DMS 273 (cell line): ENCODE measurements at regions not wholly inside any gene's neighbourhood (a gene's known extent, or its start where the extent isn't known, plus 50 kb on each side); places are given as distances from the start of the nearest gene placed in this dataset.
"Not testable (repeated sequence)": the region's sequence is repeated elsewhere in the genome, so short reads cannot be mapped to it uniquely, and the experiment has no call there.

Experiments
- DNase-seq: peaks from one replicate; lab custom pipeline; 2025; ENCODE audit not compliant: unreplicated experiment; lab: John Stamatoyannopoulos, UW

DNA sequence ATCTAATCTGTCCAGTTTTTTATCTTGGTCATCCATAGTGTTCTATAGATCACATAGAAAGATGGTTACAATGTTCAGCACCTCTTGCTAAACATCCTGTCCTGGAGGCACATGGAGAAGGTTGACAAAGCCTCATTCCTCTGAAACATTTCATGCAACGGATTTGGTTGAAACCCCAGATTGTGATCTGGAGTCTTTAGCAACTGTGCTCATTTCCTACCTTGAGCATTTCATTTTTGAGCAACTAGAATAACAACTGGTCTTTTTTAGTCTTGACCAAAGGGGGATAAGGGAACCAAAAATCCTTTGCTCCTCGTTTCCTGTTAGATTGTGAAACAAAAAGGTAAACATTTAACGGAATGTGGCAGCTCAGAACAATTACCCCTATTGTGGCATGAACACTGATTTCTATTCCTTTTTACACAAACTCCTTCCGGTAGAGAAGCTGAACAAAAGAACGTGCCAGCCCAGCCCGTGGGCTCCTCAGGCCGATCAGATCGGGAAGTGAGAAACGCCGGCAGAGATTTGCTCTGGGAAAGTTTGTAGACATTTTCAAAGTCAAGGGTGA is 94.7 kb upstream of the ERRFI1 start:
- no peak for DNase-seq

DNA sequence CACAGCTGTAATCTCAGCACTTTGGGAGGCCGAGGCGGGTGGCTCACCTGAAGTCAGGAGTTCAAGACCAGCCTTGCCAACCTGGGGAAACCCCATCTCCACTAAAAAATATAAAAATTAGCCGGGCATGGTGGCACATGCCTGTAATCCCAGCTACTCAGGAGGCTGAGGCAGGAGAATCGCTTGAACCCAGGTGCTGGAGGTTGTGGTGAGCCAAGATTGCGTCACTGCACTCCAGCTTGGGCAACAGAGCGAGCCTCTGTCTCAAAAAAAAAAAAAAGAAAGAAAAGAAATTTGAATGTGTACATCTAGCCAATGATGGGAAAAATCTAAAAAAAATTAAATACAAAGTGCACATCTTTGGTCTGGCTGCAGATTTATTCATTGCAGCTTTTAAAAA is 92.6 kb upstream of the ERRFI1 start:
- DNase-seq: not testable (repeated sequence)

DNA sequence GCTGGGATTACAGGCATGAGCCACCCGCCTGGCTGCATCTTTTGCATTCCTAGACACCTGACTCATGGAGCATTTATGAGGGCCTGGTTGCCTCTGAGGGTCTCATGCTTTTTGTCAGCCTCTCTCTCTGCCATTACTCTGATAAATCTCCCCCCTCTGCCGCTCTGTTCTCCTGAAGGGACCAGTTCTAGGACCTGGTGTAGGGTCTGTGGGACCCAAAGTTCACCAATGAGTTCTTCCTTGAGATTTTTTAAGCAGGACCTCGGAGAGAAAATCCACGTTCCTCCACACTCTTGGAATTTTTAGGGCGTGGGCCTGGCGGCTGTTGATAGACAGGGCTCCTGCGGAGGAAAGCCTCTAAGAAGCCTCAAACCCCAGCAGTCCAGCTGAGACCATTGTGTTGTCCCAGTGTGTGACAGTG is 91.9 kb upstream of the ERRFI1 start:
- DNase-seq: no peak

DNA sequence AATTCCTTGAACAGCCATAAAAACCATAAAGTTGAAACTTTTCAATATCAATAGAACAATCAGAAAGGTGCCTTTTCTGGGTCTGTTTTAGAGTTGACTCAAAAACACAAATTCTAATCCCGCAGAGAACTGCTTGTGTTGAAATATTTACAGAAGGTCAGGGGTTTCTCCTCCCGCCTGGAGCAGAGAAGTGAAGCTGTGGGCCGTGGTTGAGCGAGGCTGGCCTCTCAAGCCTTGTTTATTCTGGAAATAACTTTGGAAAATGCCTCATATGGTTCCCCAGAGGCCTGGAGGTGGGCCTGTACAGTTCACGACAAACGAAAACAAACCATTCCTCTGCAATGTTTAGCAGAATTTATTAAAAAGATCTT is 90.8 kb upstream of the ERRFI1 start:
- no peak for DNase-seq

DNA sequence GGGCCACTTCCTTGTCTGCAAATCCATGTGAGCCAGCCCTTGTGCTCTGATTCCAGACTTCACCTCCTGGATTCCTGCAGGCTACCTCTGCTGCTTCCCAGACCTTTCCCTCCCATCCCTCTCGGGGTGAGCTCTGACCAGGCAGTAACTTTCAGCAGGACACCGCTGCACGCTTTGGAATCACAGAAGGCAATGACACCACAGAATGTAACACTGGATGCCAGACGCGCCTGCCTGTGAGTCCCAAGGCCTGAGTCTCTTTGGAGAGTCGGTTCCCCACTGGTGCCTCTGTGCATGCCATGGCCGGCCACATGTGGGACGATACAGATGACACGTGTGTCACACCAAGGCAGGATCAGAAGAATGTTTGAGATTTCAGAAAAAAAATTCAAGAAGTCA is 89.7 kb upstream of the ERRFI1 start:
- DNase-seq: no peak

DNA sequence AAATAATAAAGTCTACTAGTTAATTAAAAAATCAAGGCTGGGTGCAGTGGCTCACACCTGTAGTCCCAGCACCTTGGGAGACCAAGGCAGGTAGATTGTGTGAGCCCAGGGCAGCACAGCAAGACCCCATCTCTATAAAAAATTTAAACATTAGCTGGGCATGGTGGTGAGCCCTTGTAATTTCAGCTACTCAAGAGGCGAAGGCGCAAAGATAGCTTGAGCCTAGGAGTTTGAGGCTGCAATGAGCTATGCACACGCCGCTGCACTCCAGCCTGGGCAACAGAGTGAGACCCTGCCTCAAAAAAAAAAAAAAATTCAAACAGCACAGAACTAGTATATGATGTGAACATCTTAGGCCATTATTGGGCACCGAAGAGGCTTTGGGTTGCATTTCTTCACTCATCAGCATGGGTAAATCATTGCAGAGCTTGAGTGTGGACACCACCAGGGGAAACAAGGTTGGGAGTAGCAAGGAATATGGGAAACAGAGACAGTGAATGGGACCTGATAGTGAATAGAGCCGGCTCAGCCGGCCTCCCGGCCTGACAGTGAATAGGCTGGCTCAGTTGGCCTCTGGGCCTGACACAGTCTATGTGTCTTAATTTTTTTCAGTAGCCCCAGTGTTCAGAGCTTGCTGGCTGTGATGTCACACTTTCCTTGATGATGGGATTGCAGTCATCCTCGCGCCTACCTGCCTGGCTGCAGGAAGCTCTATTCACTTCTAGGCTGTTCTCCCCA is 89.1 kb upstream of the ERRFI1 start:
- DNase-seq: no peak

DNA sequence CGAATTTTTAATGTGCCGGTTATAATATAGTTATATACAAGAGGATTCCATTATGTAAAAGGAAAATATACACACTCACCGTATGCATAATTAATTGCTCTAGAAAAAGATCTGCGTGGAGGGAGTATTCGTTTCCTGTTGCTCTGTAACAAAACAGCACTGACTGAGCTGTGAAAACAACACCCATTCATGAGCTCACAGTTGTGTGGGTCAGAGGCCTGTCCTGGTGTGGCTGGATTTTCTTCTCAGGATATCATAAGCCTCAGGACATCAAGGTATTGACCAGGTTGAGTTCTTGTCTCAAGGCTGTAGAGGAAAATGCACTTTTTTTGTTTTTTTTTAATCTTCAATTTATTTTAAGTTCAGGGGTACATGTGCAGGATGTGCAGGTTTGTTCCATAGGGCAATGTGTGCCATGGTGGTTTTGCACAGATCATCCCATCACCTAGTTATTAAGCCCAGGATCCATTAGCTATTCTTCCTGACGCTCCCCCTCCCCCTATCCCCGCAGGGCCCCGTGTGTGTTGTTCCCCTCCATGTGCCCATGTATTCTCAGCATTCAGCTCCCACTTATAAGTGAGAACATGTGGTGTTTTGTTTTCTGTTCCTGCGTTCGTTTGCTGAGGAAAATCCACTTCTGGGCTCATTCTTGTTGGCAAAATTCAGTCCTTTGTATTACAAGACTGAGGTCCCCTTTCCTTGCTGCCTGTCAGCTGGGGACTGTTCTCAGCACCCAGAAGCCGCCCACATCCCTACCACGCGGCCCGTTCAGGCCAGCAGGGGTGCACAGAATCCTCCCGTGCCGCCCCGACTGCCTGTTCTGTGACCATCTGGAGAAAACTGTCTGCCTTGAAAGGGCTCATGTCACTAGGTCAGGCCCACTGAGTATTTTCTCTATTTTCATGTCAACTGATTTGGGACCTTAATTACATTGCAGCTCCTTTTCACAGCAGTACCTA is 87.4 kb upstream of the ERRFI1 start:
- DNase-seq: peak; percentile 54

DNA sequence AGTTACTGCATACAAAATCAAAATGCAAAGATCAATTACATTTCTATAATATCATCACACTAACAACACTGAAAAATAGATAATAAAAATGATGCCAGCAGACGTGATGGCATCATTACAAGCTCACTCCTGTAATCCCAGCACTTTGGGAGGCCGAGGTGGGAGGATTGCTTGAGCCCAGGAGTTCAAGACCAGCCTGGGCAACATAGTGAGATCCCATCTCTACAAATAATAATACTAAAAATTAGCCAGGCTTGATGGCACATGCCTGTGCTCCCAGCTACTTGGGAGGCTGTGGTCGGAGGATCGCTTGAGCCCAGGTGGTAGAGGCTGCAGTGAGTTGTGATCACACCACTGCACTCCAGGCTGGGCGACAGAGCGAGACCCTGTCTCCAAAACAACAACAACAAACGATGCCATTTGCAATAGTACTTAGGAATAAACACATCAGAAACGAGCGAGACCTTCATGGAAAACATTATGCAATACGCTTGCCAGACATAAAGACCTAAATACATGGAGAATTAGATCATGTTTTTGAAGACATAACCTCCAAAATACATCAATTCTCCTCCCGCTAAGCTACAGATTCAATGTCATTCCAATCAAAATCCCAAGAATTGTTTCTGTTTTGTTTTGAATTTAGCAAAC is 86.6 kb upstream of the ERRFI1 start:
- no peak for DNase-seq

DNA sequence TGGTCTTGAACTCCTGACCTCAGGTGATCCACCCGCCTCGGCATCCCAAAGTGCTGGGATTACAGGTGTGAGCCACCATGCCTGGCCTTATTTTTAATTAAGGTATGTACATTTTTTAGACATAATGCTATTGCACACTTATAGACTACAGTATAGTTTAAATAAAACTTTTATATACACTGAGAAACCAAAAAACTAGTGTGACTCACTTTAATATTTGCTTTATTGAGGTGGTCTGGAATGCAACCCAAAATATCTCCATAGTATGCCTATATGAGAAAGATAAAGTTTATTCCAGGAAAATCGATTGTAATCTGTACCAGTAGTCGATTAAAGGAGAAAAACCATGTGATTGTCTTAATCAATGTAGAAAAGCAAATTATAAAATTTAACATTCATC is 85.5 kb upstream of the ERRFI1 start:
- DNase-seq: no peak

DNA sequence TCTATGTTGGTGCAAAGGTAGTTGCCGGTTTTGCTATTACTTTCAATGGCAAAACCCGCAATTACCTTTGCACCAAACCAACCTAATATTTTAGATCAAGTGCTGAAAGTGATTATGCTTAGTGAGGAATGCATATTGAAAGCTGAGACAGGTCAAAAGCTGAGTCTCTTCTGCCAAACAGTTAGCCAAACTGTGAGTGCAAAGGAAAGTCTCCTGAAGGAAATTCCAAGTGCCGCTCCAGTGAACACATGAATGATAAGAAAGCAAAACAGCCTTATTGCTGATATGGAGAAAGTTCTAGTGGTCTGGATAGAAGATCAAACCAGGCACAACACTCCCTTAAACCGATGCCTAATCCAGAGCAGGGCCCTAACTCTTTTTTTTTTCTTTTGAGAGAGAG is 83.1 kb upstream of the ERRFI1 start:
- no peak for DNase-seq

DNA sequence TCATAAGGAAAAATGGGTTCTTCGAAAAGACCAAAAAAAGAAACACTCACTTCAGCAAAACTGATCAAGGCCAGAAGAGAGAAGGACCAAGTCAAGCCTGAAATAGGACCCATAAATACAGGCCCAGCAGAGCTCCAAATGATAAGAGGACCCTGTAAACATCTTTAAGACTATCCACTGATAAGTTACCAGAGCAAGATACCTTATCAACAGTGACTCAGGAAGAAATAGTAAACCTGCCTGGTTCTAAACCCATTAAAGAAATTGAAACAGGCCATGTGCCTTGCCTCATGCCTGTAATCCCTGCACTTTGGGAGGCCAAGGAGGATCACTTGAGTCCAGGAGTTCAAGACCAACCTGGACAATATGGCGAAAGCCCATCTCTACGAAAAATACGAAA is 81.8 kb upstream of the ERRFI1 start:
- no peak for DNase-seq

DNA sequence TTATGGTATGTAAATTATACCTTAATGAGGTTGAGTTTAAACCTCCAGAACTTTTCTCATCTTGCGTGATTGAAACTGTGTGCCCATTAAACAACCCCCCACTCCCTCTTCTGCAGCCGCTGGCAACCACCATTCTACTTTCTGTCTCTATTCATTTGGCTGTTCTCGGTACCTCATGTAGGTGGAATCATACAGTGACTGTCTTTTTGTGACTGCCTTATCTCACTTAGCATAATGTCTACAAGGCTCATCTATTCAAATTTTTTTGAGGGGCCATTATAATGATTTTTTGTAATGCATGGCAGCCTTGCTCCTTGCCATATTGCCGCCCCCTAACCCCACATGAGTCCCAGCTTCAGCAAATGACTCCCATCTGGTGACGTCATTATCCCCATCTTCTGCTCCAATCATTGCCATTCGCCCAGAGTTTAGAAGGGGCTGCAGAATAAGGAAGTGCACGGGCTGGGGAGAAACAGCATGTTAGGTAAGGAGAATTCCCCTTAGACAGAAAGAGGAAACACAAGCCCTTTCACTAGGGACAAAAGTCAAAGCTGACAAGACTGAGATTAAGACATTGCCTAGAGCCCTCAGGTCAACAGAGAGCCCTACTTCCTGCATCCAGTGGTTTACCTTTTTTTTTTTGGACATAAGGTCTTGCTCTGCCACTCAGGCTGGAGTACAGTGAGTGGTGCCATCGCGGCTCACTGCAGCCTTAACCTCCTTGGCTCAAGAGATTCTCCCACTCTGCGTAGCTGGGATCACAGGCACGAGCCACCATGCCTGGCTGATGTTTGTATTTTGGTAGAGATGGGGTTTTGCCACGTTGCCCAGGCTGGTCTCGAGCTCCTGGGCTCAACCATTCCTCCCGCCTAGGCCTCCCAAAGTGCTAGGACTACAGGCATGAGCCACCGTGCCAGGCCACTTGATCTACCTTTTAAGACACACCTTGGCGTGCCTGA is 78.4 kb upstream of the ERRFI1 start:
- no peak for DNase-seq

DNA sequence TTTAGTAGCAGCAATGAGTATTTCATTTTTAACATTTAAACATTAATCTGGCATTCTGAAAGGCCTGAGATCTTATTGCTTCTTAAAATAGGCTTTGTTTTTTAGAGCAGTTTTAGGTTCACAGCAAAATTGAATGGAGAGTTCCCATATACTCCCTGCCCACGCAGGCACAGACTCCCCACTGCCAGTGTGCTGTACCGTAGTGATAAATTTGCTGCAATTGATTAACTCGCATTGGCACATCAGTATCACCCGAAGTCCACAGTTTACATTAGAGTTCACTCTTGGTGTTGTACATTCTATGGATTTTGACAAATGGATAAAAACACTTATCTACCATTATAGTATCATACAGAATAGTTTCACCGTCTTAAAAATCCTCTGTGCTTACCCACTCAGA is 71.8 kb upstream of the ERRFI1 start:
- DNase-seq: no peak

DNA sequence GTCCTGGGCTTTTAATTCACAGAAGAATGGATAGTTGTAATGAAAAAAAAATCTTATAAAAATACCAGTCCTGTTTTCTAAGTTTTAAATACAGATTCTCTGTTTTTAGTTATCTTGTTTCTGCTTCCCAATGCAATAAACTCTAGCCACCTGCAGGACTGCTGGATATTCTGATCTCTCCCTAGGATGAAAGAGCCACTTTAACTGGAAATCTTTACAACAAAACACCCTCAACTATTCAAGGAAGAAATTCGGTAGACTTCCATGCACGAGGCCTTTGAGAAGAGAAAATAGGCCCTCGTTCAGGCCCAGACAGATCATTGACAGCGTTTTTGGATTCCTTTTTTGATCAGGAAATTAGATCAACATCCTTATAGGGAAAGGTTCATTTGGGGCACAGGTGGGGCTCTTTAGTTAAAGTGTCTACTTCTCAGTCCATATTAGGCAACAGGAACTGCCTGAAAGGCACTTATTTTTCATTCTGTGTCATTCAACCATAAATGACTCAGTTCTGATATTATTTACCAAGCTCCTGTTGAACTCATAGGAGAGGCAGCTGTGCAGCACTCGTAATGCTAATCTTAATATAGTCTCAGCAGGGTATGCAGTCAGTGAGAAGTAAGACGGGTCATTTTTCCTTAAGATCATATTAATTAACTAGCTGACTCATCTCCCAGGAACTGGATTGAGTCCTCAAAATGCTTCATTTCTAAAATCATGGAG is 71.1 kb upstream of the ERRFI1 start:
- peak; percentile 65 for DNase-seq

DNA sequence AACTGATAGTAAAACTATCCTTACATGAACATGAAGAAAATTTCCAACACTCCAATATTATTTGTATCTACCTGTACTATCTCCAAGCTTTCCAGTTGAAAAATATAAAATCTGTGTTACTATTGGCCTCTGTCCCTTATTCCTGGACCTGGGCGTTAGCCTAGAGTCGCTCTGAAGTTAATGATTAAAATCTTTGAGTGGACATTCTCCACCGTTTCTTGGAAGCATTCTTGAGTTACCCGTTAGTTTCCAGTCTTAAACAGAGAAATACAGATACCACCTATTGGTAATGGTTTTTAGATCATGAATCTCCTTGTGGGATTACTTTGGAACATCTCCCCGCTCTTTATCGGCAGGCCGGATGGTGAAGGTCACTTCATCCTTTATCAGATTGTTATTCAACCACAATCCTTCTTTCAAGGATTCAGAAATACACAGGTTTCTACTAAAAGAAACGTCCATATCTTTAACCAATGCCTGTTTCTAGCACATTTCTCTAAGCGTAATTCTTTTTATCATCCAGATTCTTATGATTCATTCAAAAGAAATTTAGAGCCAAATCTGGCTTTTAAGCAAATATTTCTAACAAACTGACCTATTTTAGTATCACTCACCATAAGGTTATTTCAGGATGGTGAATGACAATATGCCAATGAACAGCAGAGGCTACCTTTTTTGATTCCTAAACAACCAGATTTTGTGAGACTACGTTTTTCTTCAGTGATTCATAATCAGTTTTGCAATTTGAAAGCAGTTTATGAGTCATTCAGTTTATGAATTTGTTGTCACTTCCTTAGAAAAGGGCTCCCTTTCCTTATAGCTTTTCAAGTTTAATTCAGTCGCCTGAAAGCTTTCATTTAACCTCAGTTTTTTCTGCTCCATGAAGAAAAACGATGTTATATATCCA is 70.2 kb upstream of the ERRFI1 start:
- DNase-seq: peak; percentile 5

DNA sequence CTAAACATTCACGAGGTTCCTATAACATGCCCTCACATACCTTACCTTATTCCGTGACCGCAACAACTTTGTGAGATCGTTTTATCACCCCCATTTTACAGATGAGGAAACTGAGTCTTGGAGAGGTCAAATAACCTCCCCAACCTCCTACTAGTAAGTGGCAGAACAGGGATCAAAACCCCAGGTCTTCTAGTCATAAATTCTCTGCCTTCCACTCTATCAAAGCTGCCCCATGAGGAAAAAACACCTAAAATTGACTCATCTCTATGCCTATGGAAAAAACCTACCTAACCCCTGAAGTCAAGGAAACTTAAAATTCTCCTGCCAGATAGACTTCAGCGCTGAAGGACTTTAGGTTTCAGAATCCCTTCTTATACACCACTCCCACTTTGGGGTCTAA is 69.5 kb upstream of the ERRFI1 start:
- DNase-seq: no peak

DNA sequence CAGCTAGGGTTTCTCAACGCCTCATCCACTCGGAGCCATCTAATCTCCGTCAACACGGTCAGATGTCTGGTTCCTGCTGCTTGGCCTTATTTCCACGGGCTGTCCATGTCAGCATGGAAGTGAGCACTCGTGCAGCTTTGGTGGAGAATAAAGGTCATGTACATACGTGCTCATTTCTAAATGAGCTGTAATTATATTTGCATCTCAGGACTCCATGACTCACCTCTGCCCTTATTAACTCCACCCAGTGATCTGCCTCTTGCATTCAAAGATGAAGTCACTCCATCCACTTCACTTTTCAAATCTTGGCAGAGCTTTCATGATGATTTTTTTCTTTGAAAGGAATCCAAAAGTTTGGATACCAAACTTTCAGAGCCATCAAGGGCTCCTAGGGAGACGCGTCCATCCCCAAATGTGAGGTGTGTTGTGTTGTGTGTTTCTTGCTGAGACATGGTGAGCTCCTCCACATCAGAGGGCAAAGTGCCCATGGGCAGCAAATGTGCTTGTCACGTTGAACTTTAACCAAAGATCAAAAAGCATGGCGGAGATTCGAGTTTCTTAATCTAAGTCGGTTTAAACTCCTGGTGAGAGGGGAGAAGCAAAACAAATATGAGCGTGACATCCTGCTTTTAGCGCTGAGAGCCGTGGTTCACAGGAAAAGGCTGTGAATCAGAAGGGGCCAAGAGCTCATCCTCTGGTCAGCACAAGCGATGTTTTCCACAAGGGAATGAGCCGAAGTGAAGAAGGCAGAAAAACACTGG is 68.6 kb upstream of the ERRFI1 start:
- DNase-seq: peak; percentile 17
